Spleen (tissue), 7 donors: ENCODE measurements at regions not wholly inside any gene's neighbourhood (a gene's known extent, or its start where the extent isn't known, plus 50 kb on each side); places are given as distances from the start of the nearest gene placed in this dataset.

Experiments
- POLR2A ChIP-seq, 3 donors: fragments of 450-650 bp; IDR thresholded peaks; one replicate each; pipeline ENCODE4 v1.5.1; 2017; ENCODE audit warnings: antibody characterized with exemption in 3 of 3, mild to moderate bottlenecking in 1 of 3
- TF ChIP-seq, protein P1 (sequence below), 11 experiments: fragments of 200-600 bp in 7 of 11; fragments of 450-650 bp in 4 of 11; sonication (generic) in 4 of 11; IDR thresholded peaks in 8 of 11; conservative IDR thresholded peaks in 3 of 11; 1 replicate in 7 of 11; 2 replicates in 4 of 11; pipeline versions ENCODE4 v1.4.0 to v1.8.0; 2016 to 2021; ENCODE audit warnings: antibody characterized with exemption in 11 of 11, inconsistent platforms in 4 of 11, mild to moderate bottlenecking in 1 of 11
- donor health status: DM: no; HTN: no; CAD: no; lungs with moderate emphysema.
- donor health status: DM: no; HTN: no; CAD: no.
- donor health status: DM: no; HTN: no; CAD: no.

DNA sequence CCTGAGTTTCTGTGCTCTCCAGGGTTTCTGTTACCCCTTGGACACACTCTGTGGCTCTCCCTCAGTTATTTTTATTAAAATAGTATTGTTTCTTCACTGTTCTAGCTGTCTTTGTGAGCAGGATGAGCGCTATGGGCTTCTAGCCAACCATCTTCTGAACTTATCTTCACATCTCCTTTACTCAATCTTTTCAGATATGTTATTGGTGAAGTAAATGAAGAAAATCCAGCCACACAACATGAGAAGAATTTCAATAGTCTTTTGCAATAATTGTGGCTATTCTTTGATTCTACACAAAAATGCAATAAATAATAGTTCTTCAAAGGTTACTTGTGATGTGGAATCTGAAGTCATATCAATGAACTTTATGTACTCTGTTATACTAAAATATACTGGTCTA is 80.3 kb upstream of the CAMK1G start:
- no peak for TF ChIP-seq POLR2A (IDR thresholded peaks at IDR 0.05)
- TF ChIP-seq, protein P1, sequence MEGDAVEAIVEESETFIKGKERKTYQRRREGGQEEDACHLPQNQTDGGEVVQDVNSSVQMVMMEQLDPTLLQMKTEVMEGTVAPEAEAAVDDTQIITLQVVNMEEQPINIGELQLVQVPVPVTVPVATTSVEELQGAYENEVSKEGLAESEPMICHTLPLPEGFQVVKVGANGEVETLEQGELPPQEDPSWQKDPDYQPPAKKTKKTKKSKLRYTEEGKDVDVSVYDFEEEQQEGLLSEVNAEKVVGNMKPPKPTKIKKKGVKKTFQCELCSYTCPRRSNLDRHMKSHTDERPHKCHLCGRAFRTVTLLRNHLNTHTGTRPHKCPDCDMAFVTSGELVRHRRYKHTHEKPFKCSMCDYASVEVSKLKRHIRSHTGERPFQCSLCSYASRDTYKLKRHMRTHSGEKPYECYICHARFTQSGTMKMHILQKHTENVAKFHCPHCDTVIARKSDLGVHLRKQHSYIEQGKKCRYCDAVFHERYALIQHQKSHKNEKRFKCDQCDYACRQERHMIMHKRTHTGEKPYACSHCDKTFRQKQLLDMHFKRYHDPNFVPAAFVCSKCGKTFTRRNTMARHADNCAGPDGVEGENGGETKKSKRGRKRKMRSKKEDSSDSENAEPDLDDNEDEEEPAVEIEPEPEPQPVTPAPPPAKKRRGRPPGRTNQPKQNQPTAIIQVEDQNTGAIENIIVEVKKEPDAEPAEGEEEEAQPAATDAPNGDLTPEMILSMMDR (IDR thresholded peaks at IDR 0.05 in 8 of 11, conservative IDR thresholded peaks at IDR 0.05 in 3 of 11), result no peak
